ENCODE measurements at regions not wholly inside any gene's neighbourhood (a gene's known extent, or its start where the extent isn't known, plus 50 kb on each side); places are given as distances from the start of the nearest gene placed in this dataset.

DNA sequence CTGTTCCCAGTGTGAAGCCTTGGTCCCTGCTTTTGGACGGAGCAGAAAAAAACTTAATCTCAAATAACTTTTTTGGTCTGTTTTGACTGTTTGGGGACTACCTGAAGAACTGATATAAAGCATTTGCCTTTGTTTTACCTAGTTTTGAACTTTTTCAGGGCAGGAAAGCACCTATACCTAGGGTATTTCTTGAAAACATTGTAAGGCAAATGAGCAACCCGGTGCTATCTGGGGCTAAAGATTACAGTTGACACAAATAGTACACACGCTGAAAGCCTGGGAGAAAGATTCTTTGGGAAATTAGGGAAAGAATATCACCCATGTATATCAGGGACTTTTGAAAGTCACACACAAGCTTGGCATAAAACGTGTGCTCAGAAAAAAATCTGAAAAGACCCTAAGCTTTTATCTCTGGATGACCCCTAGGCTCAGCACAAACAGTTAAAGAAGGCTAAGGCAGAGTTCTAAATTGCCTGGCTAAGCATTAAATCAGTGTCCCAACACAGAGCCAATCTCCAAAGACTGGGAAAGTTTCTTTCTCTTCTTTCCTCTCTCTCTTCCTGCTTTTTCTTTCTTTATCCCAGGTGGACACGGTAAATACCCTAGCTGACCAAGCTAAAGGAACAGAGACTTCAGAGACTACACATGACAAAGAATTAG, 389.8 kb downstream of the SH2D4B start:
- no peak overlapping the region for H3K4me3 ChIP-seq (replicated peaks; ENCODE audit: low read depth, low read length)
- TF ChIP-seq CTCF (IDR thresholded peaks at IDR 0.05; ENCODE audit: low read length, missing control alignments) = no peak
- DNase-seq (ENCODE audit: low read depth) = no peak

- no peak for TF ChIP-seq CTCF (IDR thresholded peaks at IDR 0.05; ENCODE audit: low read length, missing control alignments)
- no peak overlapping the region for H3K4me3 ChIP-seq (replicated peaks; ENCODE audit: low read depth, low read length)
- DNase-seq (ENCODE audit: low read depth) = no peak
These were observed 401.2 kb downstream of the SH2D4B start for GRCh38 chr10:80938903-80939302.

DNA sequence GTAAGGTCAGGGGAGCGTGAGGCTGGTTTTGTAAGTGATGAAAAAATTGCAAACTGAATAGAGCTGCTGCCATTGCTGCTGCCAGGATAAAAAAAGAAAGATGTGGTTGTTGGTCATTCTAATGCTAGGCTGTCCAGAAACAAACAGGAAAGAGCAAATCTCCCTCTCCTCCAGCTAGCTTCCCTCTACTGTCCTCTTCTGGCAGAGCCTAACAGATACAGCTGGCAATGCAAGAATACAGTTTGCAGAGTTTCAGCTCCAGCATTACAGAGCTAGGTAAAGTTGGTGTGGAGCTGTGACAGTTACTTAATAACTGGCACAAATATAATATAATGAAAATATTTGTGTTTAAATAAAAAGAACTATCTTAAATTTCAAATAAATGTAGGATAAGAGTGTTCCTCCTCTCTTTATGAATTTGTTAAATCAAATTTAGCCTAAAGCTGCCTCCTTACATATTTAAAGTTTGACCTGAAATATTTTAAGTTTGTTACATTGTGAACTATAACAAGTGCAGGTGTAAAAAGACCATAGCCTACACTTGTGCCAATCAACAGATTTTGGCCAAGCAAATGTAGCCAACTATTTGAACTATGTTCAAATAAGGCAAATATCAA, 407.7 kb downstream of the SH2D4B start:
- no peak for TF ChIP-seq CTCF (IDR thresholded peaks at IDR 0.05; ENCODE audit: low read length, missing control alignments)
- H3K4me3 ChIP-seq (replicated peaks; ENCODE audit: low read depth, low read length) = no peak overlapping the region
- DNase-seq (ENCODE audit: low read depth) = no peak

- no peak overlapping the region for H3K4me3 ChIP-seq (replicated peaks; ENCODE audit: low read depth, low read length)
- no peak for TF ChIP-seq CTCF (IDR thresholded peaks at IDR 0.05; ENCODE audit: low read length, missing control alignments)
- DNase-seq (ENCODE audit: low read depth) = no peak
These were observed 408.4 kb downstream of the SH2D4B start for GRCh38 chr10:80946073-80946472.

DNA sequence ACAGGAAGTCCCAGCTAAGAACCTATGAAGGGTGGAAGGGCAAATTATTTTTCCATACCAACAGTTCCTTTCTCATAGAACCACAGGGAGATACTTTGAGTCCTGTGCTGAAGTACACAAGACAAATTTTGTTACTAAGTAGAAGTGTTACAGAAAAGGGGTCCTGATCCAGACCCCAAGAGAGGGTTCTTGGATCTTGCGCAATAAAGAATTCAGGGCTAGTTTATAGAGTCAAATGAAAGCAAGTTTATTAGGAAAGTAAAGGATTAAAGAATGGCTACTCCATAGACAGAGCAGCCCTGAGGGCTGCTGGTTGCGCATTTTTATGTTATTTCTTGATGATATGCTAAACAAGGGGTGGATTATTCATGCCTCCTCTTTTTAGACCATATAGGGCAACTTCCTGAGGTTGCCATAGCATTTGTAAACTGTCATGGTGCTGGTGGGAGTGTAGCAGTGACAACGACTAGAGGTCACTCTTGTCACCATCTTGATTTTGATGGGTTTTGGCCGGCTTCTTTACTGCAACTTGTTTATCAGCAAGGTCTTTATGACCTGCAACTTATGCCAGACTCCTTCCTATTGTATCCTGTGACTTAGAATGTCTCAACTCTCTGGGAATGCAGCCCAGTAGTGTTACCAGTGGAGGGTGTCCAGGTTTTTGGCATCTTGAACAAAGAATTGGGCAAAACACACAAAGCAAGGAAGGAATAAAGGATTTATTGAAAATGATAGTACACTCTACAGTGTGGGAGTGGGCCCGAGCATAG, 409.4 kb downstream of the SH2D4B start:
- DNase-seq (ENCODE audit: low read depth) = no peak
- TF ChIP-seq CTCF (IDR thresholded peaks at IDR 0.05; ENCODE audit: low read length, missing control alignments) = no peak
- no peak overlapping the region for H3K4me3 ChIP-seq (replicated peaks; ENCODE audit: low read depth, low read length)

DNA sequence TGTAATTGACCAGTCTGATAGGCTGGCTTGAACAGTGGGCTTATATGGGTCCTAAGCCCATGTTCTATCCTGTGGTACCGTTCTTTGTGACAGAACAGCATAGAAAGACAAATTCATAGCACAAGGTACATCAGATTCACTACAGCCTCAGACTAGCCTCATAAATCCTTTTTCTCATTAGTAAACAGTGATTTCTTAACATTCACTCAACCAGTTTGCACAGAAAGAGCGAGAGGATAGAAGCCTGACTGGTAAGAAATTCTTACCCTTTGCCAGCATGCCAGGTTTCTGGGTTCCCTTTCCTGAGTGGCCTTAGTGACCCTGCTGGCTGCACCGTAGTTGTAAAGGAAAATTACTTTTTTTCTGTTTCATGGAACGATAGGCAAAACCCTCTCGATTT, 412.1 kb downstream of the SH2D4B start:
- H3K4me3 ChIP-seq (replicated peaks; ENCODE audit: low read depth, low read length) = no peak overlapping the region
- no peak for TF ChIP-seq CTCF (IDR thresholded peaks at IDR 0.05; ENCODE audit: low read length, missing control alignments)
- no peak for DNase-seq (ENCODE audit: low read depth)
